Spleen (tissue), 7 donors: ENCODE measurements at regions not wholly inside any gene's neighbourhood (a gene's known extent, or its start where the extent isn't known, plus 50 kb on each side); places are given as distances from the start of the nearest gene placed in this dataset.

Experiments used
- CTCF ChIP-seq, 11 experiments: fragments of 200-600 bp in 7 of 11; fragments of 450-650 bp in 4 of 11; sonication (generic) in 4 of 11; IDR thresholded peaks in 8 of 11; conservative IDR thresholded peaks in 3 of 11; 1 replicate in 7 of 11; 2 replicates in 4 of 11; pipeline versions ENCODE4 v1.4.0 to v1.8.0; 2016 to 2021; ENCODE audit warnings: antibody characterized with exemption in 11 of 11, inconsistent platforms in 4 of 11, mild to moderate bottlenecking in 1 of 11
- POLR2A ChIP-seq, 3 donors: fragments of 450-650 bp; IDR thresholded peaks; one replicate each; pipeline ENCODE4 v1.5.1; 2017; ENCODE audit warnings: antibody characterized with exemption in 3 of 3, mild to moderate bottlenecking in 1 of 3
- POLR2AphosphoS5 ChIP-seq, 3 donors: sonication (generic); formaldehyde crosslinking; IDR thresholded peaks; one replicate each; pipeline ENCODE4 v1.5.1; 2017; ENCODE audit warnings: antibody characterized with exemption in 3 of 3
- donor health status: DM: no; HTN: no; CAD: no; lungs with moderate emphysema.
- donor health status: DM: no; HTN: no; CAD: no.
- donor health status: DM: no; HTN: no; CAD: no.

- TF ChIP-seq CTCF (IDR thresholded peaks at IDR 0.05 in 8 of 11, conservative IDR thresholded peaks at IDR 0.05 in 3 of 11) = no peak
- TF ChIP-seq POLR2A (IDR thresholded peaks at IDR 0.05) = no peak
- no peak for TF ChIP-seq POLR2AphosphoS5 (IDR thresholded peaks at IDR 0.05)
Observed at GRCh38 chr13:33372251-33372919, 86.8 kb upstream of the STARD13 start.
